DOHH2 (cell line): ENCODE measurements at regions not wholly inside any gene's neighbourhood (a gene's known extent, or its start where the extent isn't known, plus 50 kb on each side); places are given as distances from the start of the nearest gene placed in this dataset.

Experiments used
- H3F3A ChIP-seq: fragments of 200-600 bp; sonication (generic), shearing (Covaris generic); 2 replicates; pipeline ENCODE4 v1.6.0; 2016; ENCODE audit warnings: antibody characterized with exemption, mild to moderate bottlenecking; ENCODE audit not compliant: control insufficient read depth, insufficient read depth
- H3K27ac ChIP-seq: fragments of 200-600 bp; sonication (generic); 2 replicates; pipeline ENCODE4 v1.5.1; 2014; ENCODE audit warnings: low read depth, mild to moderate bottlenecking, low read length, moderate library complexity
- H3K27me3 ChIP-seq: fragments of 200-600 bp; sonication (generic); 2 replicates; pipeline ENCODE4 v1.6.1; 2014; ENCODE audit warnings: mild to moderate bottlenecking, low read length, mixed read lengths; ENCODE audit not compliant: control insufficient read depth
- H3K36me3 ChIP-seq: fragments of 200-600 bp; sonication (generic); 2 replicates; pipeline ENCODE4 v1.6.1; 2014; ENCODE audit warnings: mild to moderate bottlenecking, low read length, moderate library complexity, mixed read lengths; ENCODE audit not compliant: control insufficient read depth
- H3K4me1 ChIP-seq: fragments of 200-600 bp; sonication (generic); 2 replicates; pipeline ENCODE4 v1.6.1; 2014; ENCODE audit warnings: mild to moderate bottlenecking, low read length, mixed read lengths; ENCODE audit not compliant: control insufficient read depth
- H3K4me2 ChIP-seq: fragments of 200-600 bp; sonication (generic); 2 replicates; pipeline ENCODE4 v1.6.0; 2014; ENCODE audit warnings: mild to moderate bottlenecking, low read length, moderate library complexity
- H3K4me3 ChIP-seq: fragments of 200-600 bp; sonication (generic); 2 replicates; pipeline ENCODE4 v1.5.1; 2014; ENCODE audit warnings: mild to moderate bottlenecking, low read length, mixed read lengths
- H3K79me2 ChIP-seq: fragments of 200-600 bp; sonication (generic); 2 replicates; pipeline ENCODE4 v1.6.1; 2014; ENCODE audit warnings: mild to moderate bottlenecking, low read length, mixed read lengths; ENCODE audit not compliant: control insufficient read depth
- H3K9me2 ChIP-seq: fragments of 200-600 bp; sonication (generic); replicated peaks from 2 replicates; pipeline ENCODE4 v1.6.1; 2014; ENCODE audit warnings: mild to moderate bottlenecking, low read length, mixed read lengths; ENCODE audit not compliant: control insufficient read depth
- H3K9me3 ChIP-seq: fragments of 200-600 bp; sonication (generic); 2 replicates; pipeline ENCODE4 v1.6.1; 2014; ENCODE audit warnings: antibody characterized with exemption, low read length, mixed read lengths; ENCODE audit not compliant: control insufficient read depth, insufficient read depth
- H4K20me1 ChIP-seq: fragments of 200-600 bp; sonication (generic); 2 replicates; pipeline ENCODE4 v1.6.0; 2014; ENCODE audit warnings: low read depth, mild to moderate bottlenecking, antibody characterized with exemption, low read length, moderate library complexity; ENCODE audit not compliant: control insufficient read depth, insufficient read depth
- CTCF ChIP-seq: fragments of 200-600 bp; sonication (generic); IDR thresholded peaks from one replicate; pipeline ENCODE4 v1.5.1; 2014; ENCODE audit warnings: antibody characterized with exemption, mild to moderate bottlenecking, low read depth, low read length; ENCODE audit not compliant: poor library complexity, severe bottlenecking
- EZH2phosphoT487 ChIP-seq: fragments of 200-600 bp; sonication (generic); IDR thresholded peaks from 2 replicates; pipeline ENCODE4 v1.6.1; 2017; ENCODE audit warnings: borderline replicate concordance, mild to moderate bottlenecking, antibody characterized with exemption, low read length, moderate library complexity, mixed read lengths

- H3K4me1 ChIP-seq = peaks cover 4% of the 10 kb centered on the region; the same call in 1 of the 2 replicates
- no peaks in the 10 kb centered on the region for H3K9me3 ChIP-seq
- TF ChIP-seq CTCF = no peak
- TF ChIP-seq EZH2phosphoT487 = no peak
- no peak overlapping the region for H3K4me2 ChIP-seq
- H3K27me3 ChIP-seq = peaks cover 27% of the 10 kb centered on the region; the same call in 1 of the 2 replicates
- no peaks in the 10 kb centered on the region for H3F3A ChIP-seq
- no peaks in the 10 kb centered on the region for H3K36me3 ChIP-seq
- H4K20me1 ChIP-seq = no peaks in the 10 kb centered on the region
- no peak overlapping the region for H3K4me3 ChIP-seq
- no peaks in the 10 kb centered on the region for H3K9me2 ChIP-seq
- H3K79me2 ChIP-seq = no peaks in the 10 kb centered on the region
- no peak overlapping the region for H3K27ac ChIP-seq
Observed at GRCh38 chr6:43990627-43991619, 136.3 kb downstream of the MRPL14 start.

- no peak overlapping the region for H3K4me2 ChIP-seq
- H3K27ac ChIP-seq = no peak overlapping the region
Observed at GRCh38 chr6:43990275-43990626, 137.0 kb downstream of the MRPL14 start.

GRCh38 chr6:43989581-43990146, 137.6 kb downstream of the MRPL14 start:
- Histone ChIP-seq H3K9me3 (no peaks in the 10 kb centered on the region), H3K79me2 (no peaks in the 10 kb centered on the region), H4K20me1 (no peaks in the 10 kb centered on the region), H3K9me2 (no peaks in the 10 kb centered on the region), H3K4me2 (no peak overlapping the region), H3F3A (no peaks in the 10 kb centered on the region), H3K27ac (no peak overlapping the region), H3K27me3 (peaks cover 25% of the 10 kb centered on the region; the same call in 1 of the 2 replicates), H3K4me1 (peaks cover 4% of the 10 kb centered on the region; the same call in 1 of the 2 replicates), H3K36me3 (no peaks in the 10 kb centered on the region), H3K4me3 (no peak overlapping the region)
- TF ChIP-seq EZH2phosphoT487 (no peak), CTCF (no peak)

More at GRCh38 chr6:43990275-43990626, 137.0 kb downstream of the MRPL14 start:
- Histone ChIP-seq H3K36me3 (no peaks in the 10 kb centered on the region), H3K79me2 (no peaks in the 10 kb centered on the region), H3K9me2 (no peaks in the 10 kb centered on the region), H3F3A (no peaks in the 10 kb centered on the region), H3K27me3 (peaks cover 27% of the 10 kb centered on the region; the same call in 1 of the 2 replicates), H3K9me3 (no peaks in the 10 kb centered on the region), H4K20me1 (no peaks in the 10 kb centered on the region), H3K4me1 (peaks cover 4% of the 10 kb centered on the region; the same call in 1 of the 2 replicates), H3K4me3 (no peak overlapping the region)
- TF ChIP-seq CTCF (no peak), EZH2phosphoT487 (no peak)
